Endometrial microvascular endothelial cells (primary cell): ENCODE measurements at regions not wholly inside any gene's neighbourhood (a gene's known extent, or its start where the extent isn't known, plus 50 kb on each side); places are given as distances from the start of the nearest gene placed in this dataset.

Source experiments
- in situ Hi-C: cut with HindIII; loops from 2 replicates; pipeline ENCODE4 v1.10.0; 2017; ENCODE audit warnings: low sequenced_read_pairs, low pct_unique_long_range_greater_than_20kb; ENCODE audit errors: inconsistent ontology term

DNA sequence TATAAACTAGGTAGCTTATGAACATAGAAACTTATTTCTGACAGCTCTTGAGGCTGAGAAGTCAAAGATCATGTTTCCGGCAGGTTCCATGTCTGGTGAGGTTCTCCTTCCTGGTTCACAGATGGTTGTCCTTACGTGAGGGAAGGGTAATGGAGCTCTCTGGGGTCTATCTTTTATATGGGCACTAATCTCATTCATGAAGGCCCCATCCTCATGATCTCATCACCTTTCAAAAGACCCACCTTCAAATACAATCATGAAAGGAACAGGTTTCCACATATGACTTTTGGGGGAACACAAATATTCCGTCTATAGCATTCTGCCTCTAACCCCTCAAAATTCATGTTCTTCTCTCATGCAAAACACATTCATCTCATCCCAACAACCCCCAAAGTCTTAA is 264.7 kb downstream of the PTTG2 start:
- in situ Hi-C loops: no loop called here

DNA sequence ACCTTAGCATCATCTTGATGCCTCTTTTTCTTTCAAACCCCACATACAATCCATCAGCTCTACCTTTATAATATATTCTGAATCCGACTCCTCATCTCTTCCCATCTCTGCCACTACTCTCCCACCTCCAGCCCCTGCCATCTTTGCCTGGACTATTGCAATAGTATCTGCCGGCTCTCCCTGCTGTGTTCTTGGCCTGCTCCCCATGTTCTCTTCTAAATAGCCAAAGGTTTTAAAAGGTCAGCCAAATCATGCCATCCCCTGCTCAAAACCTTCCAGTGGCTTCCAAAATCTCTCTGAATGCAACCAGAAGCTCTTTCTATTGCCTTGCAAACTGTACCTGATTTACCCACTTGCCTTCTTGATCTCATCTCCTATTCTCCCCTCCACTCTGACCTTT is 266.0 kb downstream of the PTTG2 start:
- in situ Hi-C loops: no loop called here

- in situ Hi-C loops: no loop called here
Measured at GRCh38 chr4:38230121-38230801, 270.1 kb downstream of the PTTG2 start.

GRCh38 chr4:38230821-38231563 is 270.8 kb downstream of the PTTG2 start:
- in situ Hi-C loops: no loop called here

GRCh38 chr4:38231626-38232025 is 271.4 kb downstream of the PTTG2 start:
- in situ Hi-C loops: no loop called here

- in situ Hi-C loops: no loop called here
Measured at GRCh38 chr4:38232741-38233140, 272.5 kb downstream of the PTTG2 start.

DNA sequence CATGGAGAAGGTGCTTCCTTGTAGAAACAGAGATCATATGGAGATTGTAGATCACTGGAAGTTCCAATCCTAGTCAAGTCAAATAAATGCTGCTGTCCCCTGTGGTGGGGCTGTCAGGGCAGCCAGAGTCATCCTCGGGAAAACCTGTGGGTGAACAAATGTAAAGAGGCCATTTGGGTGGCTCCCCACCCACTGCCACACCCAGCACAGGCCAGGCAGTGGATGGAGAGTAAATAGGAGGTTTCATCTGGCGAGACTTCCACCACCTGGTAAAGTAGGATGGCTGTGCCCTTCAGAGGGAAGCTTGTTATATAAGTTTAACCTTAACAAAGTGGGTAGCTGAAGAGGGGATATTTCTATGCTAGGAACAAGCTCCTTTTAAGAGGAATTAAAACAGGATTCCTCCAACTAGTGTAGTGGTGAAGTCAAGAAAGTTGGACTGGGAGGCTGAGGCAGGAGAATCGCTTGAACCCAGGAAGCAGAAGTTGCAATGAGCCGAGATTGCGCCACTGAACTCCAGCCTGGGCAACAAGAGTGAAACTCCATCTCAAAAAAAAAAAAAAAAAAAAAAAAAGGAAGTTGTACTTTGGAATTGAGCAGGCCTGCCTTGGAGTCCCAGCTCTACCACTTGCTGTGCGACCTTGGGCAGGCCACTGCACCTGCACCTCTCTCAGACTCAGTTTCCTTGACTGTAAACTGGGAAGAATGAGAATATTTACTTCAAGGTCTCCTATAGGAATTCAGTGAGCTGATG is 273.7 kb downstream of the PTTG2 start:
- in situ Hi-C loops: no loop called here

DNA sequence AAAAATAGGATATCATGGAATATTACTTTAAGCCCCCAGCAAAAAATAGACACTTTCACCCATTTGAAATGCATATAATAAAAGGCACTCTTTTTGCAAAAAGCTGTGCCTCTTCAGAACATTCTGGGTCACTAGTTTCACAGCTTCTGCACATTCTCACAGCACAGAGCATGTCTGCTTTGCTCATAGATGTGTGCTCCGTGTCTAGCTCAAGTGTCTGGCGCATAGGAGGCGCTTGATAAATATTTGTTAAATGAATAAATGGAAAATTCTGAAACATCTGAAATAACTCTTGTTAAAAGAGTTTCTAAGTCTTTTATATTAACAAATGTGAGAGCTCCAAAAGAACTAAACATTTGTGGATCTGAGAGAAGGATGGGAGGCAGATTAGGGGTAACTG is 275.2 kb downstream of the PTTG2 start:
- in situ Hi-C loops: no loop called here

DNA sequence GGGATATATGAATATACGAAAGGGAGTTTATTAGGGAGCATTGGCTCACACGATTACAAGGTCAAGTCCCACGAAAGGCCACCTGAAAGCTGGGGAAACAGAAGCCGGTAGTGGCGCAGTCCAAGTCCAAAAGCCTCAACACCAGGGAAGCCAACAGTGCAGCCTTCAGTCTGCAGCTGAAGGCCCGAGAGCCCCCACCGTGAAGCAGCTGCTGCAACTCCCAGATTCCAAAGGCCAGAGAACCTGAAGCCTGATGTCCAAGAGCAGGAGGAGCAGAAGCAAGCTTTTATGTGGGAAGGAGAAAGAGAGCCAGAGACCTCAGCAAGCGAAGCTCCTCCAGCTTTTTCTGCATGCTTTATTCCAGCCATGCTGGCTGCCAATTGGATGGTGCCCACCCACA is 275.8 kb downstream of the PTTG2 start:
- in situ Hi-C loops: no loop called here

DNA sequence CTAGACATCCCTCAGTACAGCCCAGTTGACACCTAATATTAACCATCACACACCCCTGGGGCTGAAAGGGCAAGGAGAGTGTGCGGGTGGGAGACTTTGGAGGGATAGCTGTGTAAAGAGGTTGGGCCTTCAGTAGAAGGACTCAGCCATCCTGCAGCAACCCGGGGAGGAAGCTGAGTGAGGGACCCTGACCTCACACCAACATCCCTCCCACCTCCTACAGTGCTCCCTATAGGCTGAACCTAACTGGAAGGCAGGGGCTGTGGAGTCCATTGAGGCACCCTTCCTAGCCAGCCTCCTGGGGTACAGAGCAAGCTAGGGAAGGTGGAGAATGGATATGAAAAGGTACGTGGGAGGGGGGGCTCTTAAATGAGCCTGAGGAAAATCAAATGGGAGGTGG is 276.3 kb downstream of the PTTG2 start:
- in situ Hi-C loops: no loop called here

- in situ Hi-C loops: no loop called here
Measured at GRCh38 chr4:38237139-38237538, 276.9 kb downstream of the PTTG2 start.

- in situ Hi-C loops: no loop called here
Measured at GRCh38 chr4:38241541-38241940, 281.3 kb downstream of the PTTG2 start.

DNA sequence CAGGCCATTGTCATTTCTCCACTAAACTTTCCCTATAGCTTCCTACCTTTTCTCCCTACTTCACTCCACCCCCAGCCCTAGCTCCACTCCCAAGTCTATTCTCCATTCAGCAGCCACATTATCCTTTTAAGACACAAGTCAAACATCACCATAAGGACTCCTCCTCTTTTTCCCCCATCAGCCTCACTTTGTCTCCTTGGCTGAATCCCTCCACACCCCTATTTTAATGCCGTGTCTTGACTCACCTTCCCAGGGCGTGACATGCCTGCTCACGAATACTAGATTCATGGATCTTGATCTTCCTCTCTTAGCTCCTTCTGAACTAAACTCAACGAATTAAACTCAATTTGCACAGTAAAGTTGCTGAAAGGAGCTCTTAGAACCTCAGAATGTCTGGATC is 281.9 kb downstream of the PTTG2 start:
- in situ Hi-C loops: no loop called here

DNA sequence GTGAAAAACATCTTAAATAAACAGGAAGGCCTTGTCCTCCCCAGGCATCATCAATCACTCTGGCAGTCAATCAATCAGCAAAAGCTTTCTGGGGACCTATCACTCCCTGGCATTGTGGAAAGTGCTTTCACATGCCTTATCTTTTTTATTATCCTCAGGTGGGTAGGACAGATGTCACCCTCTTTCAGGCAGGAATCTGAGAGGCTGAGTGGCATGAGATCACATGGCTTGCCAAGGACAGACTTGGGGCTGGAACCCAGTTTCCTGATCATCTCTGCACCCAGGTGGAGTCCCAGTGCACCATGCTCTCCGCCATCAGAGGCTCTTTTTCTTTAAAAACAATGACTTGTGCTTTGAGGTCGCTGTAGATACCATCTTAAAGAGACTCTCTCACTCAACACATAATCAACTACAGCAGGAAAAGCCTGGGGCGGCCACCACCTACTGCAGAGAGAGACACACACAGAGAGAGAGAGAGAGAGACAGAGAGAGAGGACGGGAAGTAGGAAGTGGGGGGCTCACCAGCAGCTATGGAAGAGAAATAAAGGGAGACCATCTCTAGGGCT is 282.7 kb downstream of the PTTG2 start:
- in situ Hi-C loops: no loop called here

DNA sequence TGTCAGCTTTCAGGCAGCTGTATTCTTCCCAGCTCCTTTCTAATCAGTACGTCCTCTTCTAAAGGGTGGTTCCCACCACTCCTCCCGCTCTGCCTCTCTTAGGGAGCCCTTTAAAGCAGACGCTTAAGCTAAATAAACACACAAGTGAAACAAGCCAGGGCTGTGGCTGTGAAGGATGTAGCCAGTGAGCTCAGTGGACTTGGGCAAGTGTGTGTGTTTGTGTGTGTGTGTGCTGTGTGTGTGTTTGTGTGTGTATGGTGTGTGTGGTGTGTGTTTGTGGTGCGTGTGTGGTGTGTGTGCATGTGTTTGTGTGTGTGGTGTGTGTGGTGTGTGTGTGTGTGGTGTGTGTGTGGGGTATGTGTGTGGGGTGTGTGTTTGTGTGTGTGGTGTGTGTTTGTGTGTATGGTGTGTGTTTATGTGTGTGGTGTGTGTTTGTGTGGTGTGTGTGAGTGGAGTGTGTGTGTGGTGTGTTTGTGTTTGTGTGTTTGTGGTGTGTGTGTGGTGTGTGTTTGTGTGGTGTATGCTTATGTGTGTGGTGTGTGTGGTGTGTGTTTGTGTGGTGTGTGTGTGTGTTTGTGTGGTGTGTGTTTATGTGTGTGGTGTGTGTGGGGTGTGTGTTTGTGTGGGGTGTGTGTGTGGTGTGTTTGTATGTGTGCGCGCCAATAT is 283.3 kb downstream of the PTTG2 start:
- in situ Hi-C loops: no loop called here

- in situ Hi-C loops: no loop called here
Measured at GRCh38 chr4:38254825-38255224, 294.6 kb downstream of the PTTG2 start.

- in situ Hi-C loops: no loop called here
Measured at GRCh38 chr4:38255572-38255971, 295.4 kb downstream of the PTTG2 start.

- in situ Hi-C loops: no loop called here
Measured at GRCh38 chr4:38266616-38267015, 306.4 kb downstream of the PTTG2 start.

- in situ Hi-C loops: no loop called here
Measured at GRCh38 chr4:38268108-38268820, 308.1 kb downstream of the PTTG2 start.
